NT2/D1 (cell line): ENCODE measurements at regions not wholly inside any gene's neighbourhood (a gene's known extent, or its start where the extent isn't known, plus 50 kb on each side); places are given as distances from the start of the nearest gene placed in this dataset.

ENCODE experiments used
- DNase-seq: peaks from one replicate; pipeline ENCODE4 v3.0.0-alpha.2; 2011; ENCODE audit warnings: low read depth, low spot score
- H3K27me3 ChIP-seq: 2 replicates; pipeline ENCODE4 v1.6.0; 2011; ENCODE audit warnings: mild to moderate bottlenecking; ENCODE audit not compliant: insufficient read length, insufficient read depth
- H3K36me3 ChIP-seq: 2 replicates; pipeline ENCODE4 v1.6.1; 2011; ENCODE audit warnings: mild to moderate bottlenecking, low read length, mixed read lengths; ENCODE audit not compliant: insufficient read depth, insufficient read length
- H3K4me1 ChIP-seq: 2 replicates; pipeline ENCODE4 v1.5.1; 2011; ENCODE audit not compliant: insufficient read depth, insufficient read length
- H3K4me3 ChIP-seq: 2 replicates; pipeline ENCODE4 v1.5.1; 2011; ENCODE audit warnings: low read depth; ENCODE audit not compliant: insufficient read length
- H3K9ac ChIP-seq: 2 replicates; pipeline ENCODE4 v1.6.0; 2011; ENCODE audit warnings: low read depth; ENCODE audit not compliant: insufficient read length
- H3K9me3 ChIP-seq: 2 replicates; pipeline ENCODE4 v1.5.1; 2011; ENCODE audit warnings: mild to moderate bottlenecking, low read length; ENCODE audit not compliant: insufficient read depth
- SUZ12 ChIP-seq: IDR thresholded peaks from 2 replicates; pipeline ENCODE4 v1.6.1; 2011; ENCODE audit not compliant: insufficient read length, insufficient read depth; ENCODE audit errors: extremely low read depth
- YY1 ChIP-seq: IDR thresholded peaks from 2 replicates; pipeline ENCODE4 v1.6.1; 2011; ENCODE audit not compliant: insufficient read length, insufficient read depth
- ZNF274 ChIP-seq: IDR thresholded peaks from 2 replicates; pipeline ENCODE4 v1.6.1; 2011; ENCODE audit warnings: mild to moderate bottlenecking, low read depth, low read length

- H3K9me3 ChIP-seq, result peaks cover 7% of the 10 kb centered on the region; the same call in 1 of the 2 replicates
These were observed 1492.4 kb downstream of the AACS start for GRCh38 chr12:126557659-126558058.

GRCh38 chr12:126558219-126558618 is 1493.0 kb downstream of the AACS start:
- TF ChIP-seq ZNF274, result no peak
- no peak for TF ChIP-seq SUZ12
- TF ChIP-seq YY1, result no peak
- Histone ChIP-seq H3K9ac (no peak overlapping the region), H3K27me3 (no peaks in the 10 kb centered on the region), H3K36me3 (no peaks in the 10 kb centered on the region), H3K4me1 (no peaks in the 10 kb centered on the region), H3K9me3 (peaks cover 6% of the 10 kb centered on the region; the same call in 1 of the 2 replicates), H3K4me3 (no peak overlapping the region)
- DNase-seq, result no peak

More at GRCh38 chr12:126557659-126558058, 1492.4 kb downstream of the AACS start:
- H3K36me3 ChIP-seq, result no peaks in the 10 kb centered on the region
- TF ChIP-seq SUZ12 (no peak), ZNF274 (no peak), YY1 (no peak)
- no peaks in the 10 kb centered on the region for H3K27me3 ChIP-seq
- H3K9ac ChIP-seq, result no peak overlapping the region
- no peak for DNase-seq
- H3K4me3 ChIP-seq, result no peak overlapping the region
- H3K4me1 ChIP-seq, result no peaks in the 10 kb centered on the region

- Histone ChIP-seq H3K4me1 (no peaks in the 10 kb centered on the region), H3K4me3 (no peak overlapping the region), H3K36me3 (no peaks in the 10 kb centered on the region), H3K27me3 (no peaks in the 10 kb centered on the region), H3K9ac (no peak overlapping the region), H3K9me3 (no peaks in the 10 kb centered on the region)
- DNase-seq, result no peak
- TF ChIP-seq YY1, result no peak
- no peak for TF ChIP-seq ZNF274
- TF ChIP-seq SUZ12, result no peak
These were observed 1493.6 kb downstream of the AACS start for GRCh38 chr12:126558810-126559209.

- TF ChIP-seq ZNF274 (no peak), SUZ12 (no peak), YY1 (no peak)
- H3K9me3 ChIP-seq, result peaks cover 16% of the 10 kb centered on the region; the same call in 1 of the 2 replicates
- no peaks in the 10 kb centered on the region for H3K36me3 ChIP-seq
- H3K4me1 ChIP-seq, result no peaks in the 10 kb centered on the region
- H3K4me3 ChIP-seq, result no peak overlapping the region
- no peaks in the 10 kb centered on the region for H3K27me3 ChIP-seq
- DNase-seq, result no peak
- no peak overlapping the region for H3K9ac ChIP-seq
These were observed 1501.8 kb downstream of the AACS start for GRCh38 chr12:126567016-126567415.

- DNase-seq, result no peak
- H3K4me3 ChIP-seq, result no peak overlapping the region
- no peaks in the 10 kb centered on the region for H3K36me3 ChIP-seq
- TF ChIP-seq ZNF274 (no peak), YY1 (no peak), SUZ12 (no peak)
- peaks cover 16% of the 10 kb centered on the region; the same call in 1 of the 2 replicates for H3K9me3 ChIP-seq
- H3K27me3 ChIP-seq, result no peaks in the 10 kb centered on the region
- no peak overlapping the region for H3K9ac ChIP-seq
- H3K4me1 ChIP-seq, result no peaks in the 10 kb centered on the region
These were observed 1504.5 kb downstream of the AACS start for GRCh38 chr12:126569706-126570105.

- DNase-seq, result no peak
- no peak overlapping the region for H3K4me3 ChIP-seq
- H3K9me3 ChIP-seq, result peaks cover 16% of the 10 kb centered on the region; the same call in 1 of the 2 replicates
- no peak overlapping the region for H3K9ac ChIP-seq
- TF ChIP-seq SUZ12, result no peak
- no peak for TF ChIP-seq YY1
- TF ChIP-seq ZNF274, result no peak
- no peaks in the 10 kb centered on the region for H3K4me1 ChIP-seq
- H3K36me3 ChIP-seq, result no peaks in the 10 kb centered on the region
- H3K27me3 ChIP-seq, result no peaks in the 10 kb centered on the region
These were observed 1505.3 kb downstream of the AACS start for GRCh38 chr12:126570566-126570965.

- Histone ChIP-seq H3K4me1 (no peaks in the 10 kb centered on the region), H3K36me3 (no peaks in the 10 kb centered on the region), H3K4me3 (no peak overlapping the region), H3K27me3 (no peaks in the 10 kb centered on the region), H3K9me3 (peaks cover 3% of the 10 kb centered on the region; the same call in 1 of the 2 replicates), H3K9ac (no peak overlapping the region)
- TF ChIP-seq SUZ12 (no peak), ZNF274 (no peak), YY1 (no peak)
- DNase-seq, result no peak
These were observed 1506.9 kb downstream of the AACS start for GRCh38 chr12:126572170-126572569.
